ENCODE measurements at regions not wholly inside any gene's neighbourhood (a gene's known extent, or its start where the extent isn't known, plus 50 kb on each side); places are given as distances from the start of the nearest gene placed in this dataset.

GRCh38 chr2:240191001-240191400, 50.5 kb upstream of the OTOS start:
- TF ChIP-seq CTCF (IDR thresholded peaks at IDR 0.05): no peak

DNA sequence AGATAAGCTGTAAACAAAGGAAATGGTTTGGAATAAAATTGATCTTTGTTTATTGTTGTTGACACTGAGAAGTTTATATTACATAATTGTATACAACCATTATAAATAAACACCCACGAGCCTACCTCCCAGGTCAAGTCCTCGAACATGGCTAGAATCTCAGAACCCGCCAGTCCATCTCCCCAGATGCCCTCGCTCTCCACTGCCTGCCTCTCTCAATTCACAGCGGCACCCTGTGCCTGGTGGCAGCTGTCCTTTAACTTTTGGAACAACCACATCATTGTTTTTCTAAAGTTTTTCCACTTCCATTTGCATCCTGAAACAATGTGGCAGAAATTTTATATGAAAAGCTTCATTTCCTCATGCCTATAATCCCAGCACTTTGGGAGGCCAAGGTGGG, 52.2 kb upstream of the OTOS start:
- no peak for TF ChIP-seq CTCF (IDR thresholded peaks at IDR 0.05)

DNA sequence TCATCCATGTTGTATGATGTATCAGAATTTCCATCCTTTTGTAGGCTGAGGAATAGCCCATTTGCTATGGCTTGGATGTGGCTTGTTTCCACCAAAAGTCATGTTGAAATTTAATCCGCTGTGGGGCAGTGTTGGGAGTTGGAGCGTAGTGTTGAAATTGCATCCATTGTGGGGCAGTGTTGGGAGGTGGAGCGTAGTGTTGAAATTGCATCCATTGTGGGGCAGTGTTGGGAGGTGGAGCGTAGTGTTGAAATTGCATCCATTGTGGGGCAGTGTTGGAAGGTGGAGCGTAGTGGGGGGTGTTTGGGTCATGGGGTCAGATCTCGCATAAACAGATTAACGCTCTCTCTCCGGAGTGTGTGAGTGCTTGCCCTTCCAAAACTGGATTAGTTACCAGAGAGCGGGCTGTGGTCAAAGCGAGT, 53.9 kb upstream of the OTOS start:
- TF ChIP-seq CTCF (IDR thresholded peaks at IDR 0.05): peak; percentile 21; the same call in 1 of the 2 replicates

GRCh38 chr2:240195316-240195861, 54.9 kb upstream of the OTOS start:
- TF ChIP-seq CTCF (IDR thresholded peaks at IDR 0.05): no peak

- no peak for TF ChIP-seq CTCF (IDR thresholded peaks at IDR 0.05)
Measured at GRCh38 chr2:240196716-240197461, 56.4 kb upstream of the OTOS start.

DNA sequence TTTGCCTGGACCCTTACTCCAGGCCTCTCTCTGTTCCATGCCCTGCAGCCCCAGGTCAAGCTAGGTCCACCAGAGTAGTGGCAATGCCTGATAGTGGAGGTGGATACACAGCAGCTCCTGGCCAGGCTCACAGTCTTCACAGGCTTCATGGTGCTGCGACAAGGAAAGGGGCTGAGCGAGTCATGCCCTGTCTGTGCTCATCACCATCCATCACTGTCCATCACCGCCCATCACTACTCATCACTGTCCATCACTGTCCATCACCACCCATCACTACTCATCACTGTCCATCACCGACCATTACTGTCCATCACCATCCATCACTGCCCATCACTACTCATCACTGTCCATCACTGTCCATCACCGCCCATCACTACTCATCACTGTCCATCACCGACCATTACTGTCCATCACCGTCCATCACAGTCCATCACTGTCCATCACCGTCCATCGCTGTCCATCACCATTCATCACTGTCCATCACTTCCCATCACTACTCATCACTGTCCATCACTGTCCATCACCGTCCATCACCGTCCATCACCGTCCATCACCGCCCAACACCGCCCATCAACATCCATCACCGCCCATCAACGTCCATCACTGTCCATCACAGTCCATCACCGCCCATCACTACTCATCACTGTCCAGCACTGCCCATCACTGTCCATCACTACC, 57.1 kb upstream of the OTOS start:
- TF ChIP-seq CTCF (IDR thresholded peaks at IDR 0.05): no peak

GRCh38 chr2:240198226-240198625, 57.8 kb upstream of the OTOS start:
- no peak for TF ChIP-seq CTCF (IDR thresholded peaks at IDR 0.05)
